ENCODE measurements at regions not wholly inside any gene's neighbourhood (a gene's known extent, or its start where the extent isn't known, plus 50 kb on each side); places are given as distances from the start of the nearest gene placed in this dataset.

- TF ChIP-seq, protein P1, sequence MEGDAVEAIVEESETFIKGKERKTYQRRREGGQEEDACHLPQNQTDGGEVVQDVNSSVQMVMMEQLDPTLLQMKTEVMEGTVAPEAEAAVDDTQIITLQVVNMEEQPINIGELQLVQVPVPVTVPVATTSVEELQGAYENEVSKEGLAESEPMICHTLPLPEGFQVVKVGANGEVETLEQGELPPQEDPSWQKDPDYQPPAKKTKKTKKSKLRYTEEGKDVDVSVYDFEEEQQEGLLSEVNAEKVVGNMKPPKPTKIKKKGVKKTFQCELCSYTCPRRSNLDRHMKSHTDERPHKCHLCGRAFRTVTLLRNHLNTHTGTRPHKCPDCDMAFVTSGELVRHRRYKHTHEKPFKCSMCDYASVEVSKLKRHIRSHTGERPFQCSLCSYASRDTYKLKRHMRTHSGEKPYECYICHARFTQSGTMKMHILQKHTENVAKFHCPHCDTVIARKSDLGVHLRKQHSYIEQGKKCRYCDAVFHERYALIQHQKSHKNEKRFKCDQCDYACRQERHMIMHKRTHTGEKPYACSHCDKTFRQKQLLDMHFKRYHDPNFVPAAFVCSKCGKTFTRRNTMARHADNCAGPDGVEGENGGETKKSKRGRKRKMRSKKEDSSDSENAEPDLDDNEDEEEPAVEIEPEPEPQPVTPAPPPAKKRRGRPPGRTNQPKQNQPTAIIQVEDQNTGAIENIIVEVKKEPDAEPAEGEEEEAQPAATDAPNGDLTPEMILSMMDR (IDR thresholded peaks at IDR 0.05; ENCODE audit: low read length) = no peak
- no peak for TF ChIP-seq EZH2 (IDR thresholded peaks at IDR 0.05; ENCODE audit: borderline replicate concordance, low read length)
Measured at GRCh38 chr3:89025185-89025584, 82.2 kb upstream of the EPHA3 start.

All from OCI-LY1 (cell line).